Suprapubic skin (tissue), 4 donors: ENCODE measurements at regions not wholly inside any gene's neighbourhood (a gene's known extent, or its start where the extent isn't known, plus 50 kb on each side); places are given as distances from the start of the nearest gene placed in this dataset.

Experiments
- DNase-seq, 2 donors: peaks; one replicate each; pipeline ENCODE4 v3.0.0-alpha.2; 2019; ENCODE audit warnings: low spot score in 2 of 2
- H3K27ac ChIP-seq: fragments of 200-600 bp; sonication (generic); one replicate; pipeline ENCODE4 v1.5.1; 2019
- H3K27me3 ChIP-seq: fragments of 200-600 bp; sonication (generic); one replicate; pipeline ENCODE4 v1.5.1; 2019
- H3K36me3 ChIP-seq: fragments of 200-600 bp; sonication (generic); one replicate; pipeline ENCODE4 v1.5.1; 2019
- H3K4me1 ChIP-seq: fragments of 200-600 bp; sonication (generic); one replicate; pipeline ENCODE4 v1.5.1; 2019
- H3K4me3 ChIP-seq: fragments of 200-600 bp; sonication (generic); one replicate; pipeline ENCODE4 v1.5.1; 2019; ENCODE audit warnings: mild to moderate bottlenecking
- H3K9me3 ChIP-seq: fragments of 200-600 bp; sonication (generic); one replicate; pipeline ENCODE4 v1.5.1; 2019
- EP300 ChIP-seq: sonication (generic); formaldehyde crosslinking; IDR thresholded peaks from one replicate; pipeline ENCODE4 v1.6.1; 2017; ENCODE audit warnings: antibody characterized with exemption
- POLR2A ChIP-seq, 2 donors: fragments of 450-650 bp; IDR thresholded peaks; one replicate each; pipeline ENCODE4 v1.6.1; 2017; ENCODE audit warnings: antibody characterized with exemption in 2 of 2, mild to moderate bottlenecking in 2 of 2, moderate library complexity in 2 of 2
- POLR2AphosphoS5 ChIP-seq, 3 donors: sonication (generic); formaldehyde crosslinking; IDR thresholded peaks; one replicate each; pipeline ENCODE4 v1.6.1; 2017; ENCODE audit warnings: antibody characterized with exemption in 3 of 3
- WGBS: methylation state at CpG from one replicate; pipeline ENCODE4 v1.1.5; 2018; 5-methylcytosine and 5-hydroxymethylcytosine counted together
- TF ChIP-seq, protein P1 (sequence below), 2 donors: fragments of 200-600 bp in 1 of 2; fragments of 450-650 bp in 1 of 2; sonication (generic) in 1 of 2; IDR thresholded peaks; one replicate each; pipeline ENCODE4 v1.5.1; 2016 to 2019; ENCODE audit warnings: antibody characterized with exemption in 2 of 2, mild to moderate bottlenecking in 1 of 2, moderate library complexity in 1 of 2

DNA sequence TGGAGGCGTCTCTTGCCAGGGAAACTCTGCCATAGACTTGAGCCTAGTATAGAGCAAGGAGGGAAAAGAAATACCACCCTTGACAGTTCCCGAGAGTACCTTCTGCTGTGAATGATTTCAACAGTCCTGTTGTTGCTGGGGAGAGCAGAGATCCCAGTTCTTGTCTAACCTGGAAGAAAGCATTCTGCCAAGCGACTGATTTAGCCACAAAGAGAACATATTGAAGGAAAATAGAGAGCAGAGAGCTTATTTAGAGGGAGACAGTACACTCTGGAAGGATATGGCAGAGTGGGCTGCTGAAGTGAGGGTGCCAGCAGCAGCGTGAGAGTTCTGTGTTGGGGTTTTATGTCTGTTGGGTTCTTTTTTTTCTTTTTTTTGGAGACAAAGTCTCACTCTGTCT lies 966.9 kb upstream of the TMEM132C start:
- H3K27me3 ChIP-seq, result peaks cover 7% of the 10 kb centered on the region
- TF ChIP-seq, protein P1, sequence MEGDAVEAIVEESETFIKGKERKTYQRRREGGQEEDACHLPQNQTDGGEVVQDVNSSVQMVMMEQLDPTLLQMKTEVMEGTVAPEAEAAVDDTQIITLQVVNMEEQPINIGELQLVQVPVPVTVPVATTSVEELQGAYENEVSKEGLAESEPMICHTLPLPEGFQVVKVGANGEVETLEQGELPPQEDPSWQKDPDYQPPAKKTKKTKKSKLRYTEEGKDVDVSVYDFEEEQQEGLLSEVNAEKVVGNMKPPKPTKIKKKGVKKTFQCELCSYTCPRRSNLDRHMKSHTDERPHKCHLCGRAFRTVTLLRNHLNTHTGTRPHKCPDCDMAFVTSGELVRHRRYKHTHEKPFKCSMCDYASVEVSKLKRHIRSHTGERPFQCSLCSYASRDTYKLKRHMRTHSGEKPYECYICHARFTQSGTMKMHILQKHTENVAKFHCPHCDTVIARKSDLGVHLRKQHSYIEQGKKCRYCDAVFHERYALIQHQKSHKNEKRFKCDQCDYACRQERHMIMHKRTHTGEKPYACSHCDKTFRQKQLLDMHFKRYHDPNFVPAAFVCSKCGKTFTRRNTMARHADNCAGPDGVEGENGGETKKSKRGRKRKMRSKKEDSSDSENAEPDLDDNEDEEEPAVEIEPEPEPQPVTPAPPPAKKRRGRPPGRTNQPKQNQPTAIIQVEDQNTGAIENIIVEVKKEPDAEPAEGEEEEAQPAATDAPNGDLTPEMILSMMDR (IDR thresholded peaks at IDR 0.05), result no peak
- TF ChIP-seq POLR2A (IDR thresholded peaks at IDR 0.05) (no peak), EP300 (no peak), POLR2AphosphoS5 (IDR thresholded peaks at IDR 0.05) (no peak)
- no peaks in the 10 kb centered on the region for H3K9me3 ChIP-seq
- H3K36me3 ChIP-seq, result no peaks in the 10 kb centered on the region
- no peak overlapping the region for H3K27ac ChIP-seq
- WGBS, result 73% methylated on average over 4 of the region's 4 CpGs
- no peak overlapping the region for H3K4me3 ChIP-seq
- DNase-seq, result no peak
- no peaks in the 10 kb centered on the region for H3K4me1 ChIP-seq

DNA sequence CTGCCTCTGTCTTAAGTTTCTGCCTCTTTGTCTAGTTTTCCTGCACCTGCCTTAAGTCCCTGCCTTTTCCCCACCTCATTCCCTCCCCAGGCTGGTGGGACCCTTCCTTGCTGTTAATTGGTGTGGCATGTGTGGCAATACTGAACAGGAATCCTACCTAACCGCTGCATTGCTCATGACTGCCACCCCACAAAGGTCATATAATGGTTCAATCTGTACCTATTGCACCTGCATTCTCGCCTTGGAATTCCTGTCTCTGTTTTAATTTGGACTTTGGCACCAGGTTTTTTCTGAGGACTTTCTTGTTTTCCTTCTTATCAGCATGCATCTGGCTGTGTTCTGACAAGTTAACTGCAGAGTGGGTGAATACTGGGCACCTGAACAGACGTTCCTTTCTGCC lies 966.2 kb upstream of the TMEM132C start:
- H3K27me3 ChIP-seq, result peaks cover 8% of the 10 kb centered on the region
- DNase-seq, result no peak
- no peak overlapping the region for H3K27ac ChIP-seq
- H3K4me3 ChIP-seq, result no peak overlapping the region
- H3K9me3 ChIP-seq, result no peaks in the 10 kb centered on the region
- no peaks in the 10 kb centered on the region for H3K36me3 ChIP-seq
- WGBS, result 50% methylated on average over 3 of the region's 3 CpGs
- TF ChIP-seq POLR2A (IDR thresholded peaks at IDR 0.05), result no peak
- TF ChIP-seq POLR2AphosphoS5 (IDR thresholded peaks at IDR 0.05), result no peak
- TF ChIP-seq, protein P1 (IDR thresholded peaks at IDR 0.05), result no peak
- TF ChIP-seq EP300, result no peak
- H3K4me1 ChIP-seq, result no peaks in the 10 kb centered on the region

DNA sequence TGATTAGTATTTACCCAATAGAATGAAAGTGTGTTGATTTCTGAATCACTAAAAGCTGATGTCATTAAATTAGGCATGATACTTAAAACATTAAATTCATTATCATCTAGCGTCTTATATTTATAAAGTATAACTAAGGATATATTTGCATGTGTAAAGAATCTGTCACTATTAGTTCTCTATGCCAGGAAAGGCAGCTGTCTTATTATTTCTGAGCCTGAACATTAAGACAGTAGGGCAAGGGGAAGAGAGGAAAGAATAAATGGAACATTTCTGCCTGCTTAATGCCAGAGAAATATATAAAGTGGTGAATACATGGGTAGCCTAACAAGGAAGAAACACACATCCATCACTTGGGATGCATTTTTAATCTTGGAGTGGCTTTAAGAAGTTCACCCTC lies 965.1 kb upstream of the TMEM132C start:
- Histone ChIP-seq H3K4me1 (no peaks in the 10 kb centered on the region), H3K36me3 (no peaks in the 10 kb centered on the region), H3K27ac (no peak overlapping the region), H3K4me3 (no peak overlapping the region), H3K9me3 (no peaks in the 10 kb centered on the region), H3K27me3 (peaks cover 8% of the 10 kb centered on the region)
- DNase-seq, result no peak
- WGBS, result 64% methylated on average over 1 of the region's 1 CpG
- TF ChIP-seq, protein P1 (IDR thresholded peaks at IDR 0.05), result no peak
- TF ChIP-seq POLR2AphosphoS5 (IDR thresholded peaks at IDR 0.05) (no peak), POLR2A (IDR thresholded peaks at IDR 0.05) (no peak), EP300 (no peak)

DNA sequence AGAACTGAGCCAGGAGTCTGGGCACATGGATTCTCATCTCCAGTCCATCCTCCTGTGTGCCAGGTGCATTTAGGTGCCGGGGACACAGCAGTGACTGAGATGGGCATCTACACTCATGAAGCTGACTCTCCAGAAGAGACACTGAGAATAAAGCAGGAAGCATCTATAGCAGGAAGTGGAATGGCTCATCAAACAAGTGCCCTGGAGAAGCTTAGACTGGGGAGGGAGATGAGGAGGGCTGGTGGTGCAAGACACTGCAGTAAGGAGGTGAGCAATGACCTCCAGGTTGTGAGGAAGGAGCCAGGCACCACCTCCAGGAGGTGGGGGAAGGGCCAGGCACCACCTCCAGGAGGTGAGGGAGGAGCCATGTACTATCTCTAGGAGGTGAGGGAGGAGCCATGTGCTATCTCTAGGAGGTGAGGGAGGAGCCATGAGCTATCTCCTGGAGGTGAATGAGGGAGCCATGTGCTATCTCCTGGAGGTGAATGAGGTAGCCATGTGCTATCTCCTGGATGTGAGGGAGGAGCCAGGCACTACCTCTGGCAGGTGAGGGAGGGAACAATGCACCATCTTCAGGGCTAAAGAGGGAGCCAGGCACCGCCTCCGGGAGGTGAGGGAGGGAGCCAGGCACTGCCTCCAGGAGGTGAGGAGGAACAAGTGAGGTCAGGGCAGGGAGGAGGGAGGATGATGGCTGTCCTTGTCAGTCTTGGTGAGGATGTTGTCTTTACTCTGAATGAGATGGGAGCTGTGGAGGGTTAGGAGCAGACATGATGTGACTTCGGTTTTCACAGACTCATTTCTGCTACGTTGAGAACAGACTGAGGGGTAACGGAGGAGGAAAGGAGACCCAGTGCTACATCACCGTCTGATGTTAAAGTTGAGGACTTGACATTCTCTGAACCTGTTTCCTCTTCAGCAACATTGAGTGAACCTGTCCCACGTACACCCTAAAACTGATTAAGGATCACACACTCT lies 961.9 kb upstream of the TMEM132C start:
- H3K4me3 ChIP-seq, result no peak overlapping the region
- H3K36me3 ChIP-seq, result no peaks in the 10 kb centered on the region
- H3K4me1 ChIP-seq, result no peaks in the 10 kb centered on the region
- peaks cover 8% of the 10 kb centered on the region for H3K27me3 ChIP-seq
- H3K27ac ChIP-seq, result no peak overlapping the region
- peak in 1 of 2 donors; percentile 41 for DNase-seq
- TF ChIP-seq EP300, result no peak
- TF ChIP-seq, protein P1 (IDR thresholded peaks at IDR 0.05), result no peak
- TF ChIP-seq POLR2A (IDR thresholded peaks at IDR 0.05), result no peak
- TF ChIP-seq POLR2AphosphoS5 (IDR thresholded peaks at IDR 0.05), result no peak
- 90% methylated on average over 8 of the region's 8 CpGs for WGBS
- H3K9me3 ChIP-seq, result no peaks in the 10 kb centered on the region

DNA sequence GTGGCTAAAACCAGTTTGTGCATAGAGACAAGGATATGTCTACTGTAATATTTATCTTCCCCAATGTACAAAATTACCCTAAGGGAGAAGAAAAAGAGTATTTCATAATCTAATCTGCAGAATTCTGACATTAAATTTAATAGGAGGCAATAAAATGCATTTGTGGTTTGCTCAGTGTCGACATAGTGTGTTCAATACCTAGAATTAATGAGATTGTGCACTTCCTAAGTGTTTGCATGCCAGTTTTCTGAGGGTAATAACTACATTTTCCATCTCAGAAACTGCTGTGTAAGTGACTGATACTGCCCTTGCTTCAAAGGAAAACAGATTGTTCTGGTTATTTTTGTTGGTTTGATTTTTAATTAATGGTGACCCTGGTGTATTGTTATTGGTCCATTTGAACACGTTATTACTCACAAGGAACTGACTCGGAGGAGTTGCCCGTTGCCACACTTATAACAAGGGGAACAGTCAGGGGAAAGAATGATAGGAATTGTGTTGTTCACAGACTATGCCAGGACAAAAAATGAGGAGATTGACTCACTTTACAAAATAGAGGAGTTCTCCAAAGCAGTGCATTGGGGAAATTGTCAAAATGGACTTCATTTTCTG lies 960.3 kb upstream of the TMEM132C start:
- H3K36me3 ChIP-seq, result no peaks in the 10 kb centered on the region
- no peaks in the 10 kb centered on the region for H3K9me3 ChIP-seq
- no peaks in the 10 kb centered on the region for H3K4me1 ChIP-seq
- H3K27me3 ChIP-seq, result peaks cover 8% of the 10 kb centered on the region
- H3K4me3 ChIP-seq, result no peak overlapping the region
- WGBS, result 59% methylated on average over 4 of the region's 4 CpGs
- TF ChIP-seq EP300, result no peak
- no peak for TF ChIP-seq POLR2AphosphoS5 (IDR thresholded peaks at IDR 0.05)
- TF ChIP-seq POLR2A (IDR thresholded peaks at IDR 0.05), result no peak
- TF ChIP-seq, protein P1 (IDR thresholded peaks at IDR 0.05), result no peak
- no peak overlapping the region for H3K27ac ChIP-seq
- DNase-seq, result no peak
